PC-9 (cell line): ENCODE measurements at regions not wholly inside any gene's neighbourhood (a gene's known extent, or its start where the extent isn't known, plus 50 kb on each side); places are given as distances from the start of the nearest gene placed in this dataset.
A peak's percentile ranks its signal among the peaks of the same experiment; 100 is the strongest.
"Not testable (repeated sequence)": the region's sequence is repeated elsewhere in the genome, so short reads cannot be mapped to it uniquely, and the experiment has no call there.

ENCODE experiments used
- BruUV-seq: library from RNA; stranded (reverse); fragments of 400-500 nt; replicated peaks from 2 replicates; lab custom pipeline; 2021; lab: Mats Ljungman, UMichigan
- CTCF ChIA-PET: fragments of 300-600 bp; sonication (Branson Sonifier 250); formaldehyde crosslinking; loops from one replicate; lab custom pipeline; 2022; ENCODE audit warnings: antibody characterized with exemption; lab: Charles Lee
- POLR2A ChIA-PET: fragments of 300-600 bp; sonication (Branson Sonifier 250); formaldehyde crosslinking; loops from one replicate; lab custom pipeline; 2022; ENCODE audit warnings: antibody characterized with exemption; ENCODE audit not compliant: unreplicated experiment; lab: Charles Lee
- DNase-seq, 2 experiments: peaks; one replicate each; pipeline versions ENCODE4 v3.0.0 to v3.0.0-alpha.2; 2015 to 2022; ENCODE audit warnings: mixed read lengths in 1 of 2
- H2AFZ ChIP-seq: fragments of 200-600 bp; sonication (generic); 2 replicates; pipeline ENCODE4 v1.8.1; 2017; ENCODE audit warnings: antibody characterized with exemption
- H3F3A ChIP-seq: fragments of 200-600 bp; sonication (generic); 2 replicates; pipeline ENCODE4 v1.8.1; 2017; ENCODE audit warnings: antibody characterized with exemption, mild to moderate bottlenecking, low read depth; ENCODE audit not compliant: insufficient read depth
- H3K27ac ChIP-seq: fragments of 200-600 bp; sonication (generic); 2 replicates; pipeline ENCODE4 v1.6.1; 2016; ENCODE audit warnings: mixed run types
- H3K27me3 ChIP-seq: fragments of 200-600 bp; sonication (generic); 2 replicates; pipeline ENCODE4 v1.6.1; 2016; ENCODE audit warnings: low read depth, mixed run types; ENCODE audit not compliant: insufficient read depth
- H3K36me3 ChIP-seq: fragments of 200-600 bp; sonication (generic); 2 replicates; pipeline ENCODE4 v1.6.1; 2016; ENCODE audit warnings: low read depth, mixed run types
- H3K4me1 ChIP-seq: fragments of 200-600 bp; sonication (generic); replicated peaks from 2 replicates; pipeline ENCODE4 v1.6.1; 2016; ENCODE audit warnings: mixed run types; ENCODE audit not compliant: insufficient read depth
- H3K4me2 ChIP-seq: fragments of 200-600 bp; sonication (generic); 2 replicates; pipeline ENCODE4 v1.6.1; 2017; ENCODE audit warnings: mixed run types
- H3K4me3 ChIP-seq: fragments of 200-600 bp; sonication (generic); 2 replicates; pipeline ENCODE4 v1.6.1; 2016; ENCODE audit warnings: mixed run types
- H3K79me2 ChIP-seq: fragments of 200-600 bp; sonication (generic); 2 replicates; pipeline ENCODE4 v1.6.1; 2017; ENCODE audit warnings: low read depth, mixed run types
- H3K9me2 ChIP-seq: fragments of 200-600 bp; sonication (generic); 2 replicates; pipeline ENCODE4 v1.8.1; 2017; ENCODE audit warnings: mild to moderate bottlenecking; ENCODE audit not compliant: insufficient read depth
- H3K9me3 ChIP-seq: fragments of 200-600 bp; sonication (generic); 2 replicates; pipeline ENCODE4 v1.8.1; 2016; ENCODE audit warnings: low read depth; ENCODE audit not compliant: insufficient read depth
- H4K20me1 ChIP-seq: fragments of 200-600 bp; sonication (generic); 2 replicates; pipeline ENCODE4 v1.8.1; 2017; ENCODE audit not compliant: insufficient read depth
- CTCF ChIP-seq: fragments of 200-600 bp; sonication (generic); conservative IDR thresholded peaks from 2 replicates; pipeline ENCODE4 v1.6.1; 2017; ENCODE audit warnings: mixed run types, antibody characterized with exemption, mild to moderate bottlenecking, moderate library complexity
- EZH2 ChIP-seq: fragments of 200-600 bp; sonication (generic); IDR thresholded peaks from 2 replicates; pipeline ENCODE4 v1.8.0; 2017; ENCODE audit warnings: antibody characterized with exemption, low read depth
- intact Hi-C: fragments of 100-400 bp; cut with micrococcal nuclease; formaldehyde crosslinking; loops from one replicate; pipeline ENCODE4 v1.10.0; 2022; ENCODE audit not compliant: unreplicated experiment

- BruUV-seq: no TSS peak
- CTCF ChIA-PET: no interaction called here
- no peaks in the 10 kb centered on the region for H3K27me3 ChIP-seq
- no peak overlapping the region for H3K4me2 ChIP-seq
- no peaks in the 10 kb centered on the region for H3F3A ChIP-seq
- H2AFZ ChIP-seq: no peak overlapping the region
- POLR2A ChIA-PET: no interaction called here
- DNase-seq: no peak
- H3K79me2 ChIP-seq: no peaks in the 10 kb centered on the region
- H3K9me2 ChIP-seq: 0 out of 2 replicates have a peak, but pooled peaks cover 4% of the 10 kb centered on the region
- H3K27ac ChIP-seq: no peak overlapping the region
- intact Hi-C loops: no loop called here
- H3K36me3 ChIP-seq: no peaks in the 10 kb centered on the region
- no peaks in the 10 kb centered on the region for H3K4me1 ChIP-seq
- TF ChIP-seq EZH2 (no peak), CTCF (no peak)
- H3K9me3 ChIP-seq: 0 out of 2 replicates have a peak, but pooled peaks cover 4% of the 10 kb centered on the region
- no peak overlapping the region for H3K4me3 ChIP-seq
- no peaks in the 10 kb centered on the region for H4K20me1 ChIP-seq
These were observed 111.7 kb upstream of the DYNAP start for GRCh38 chr18:54479365-54479764.

DNA sequence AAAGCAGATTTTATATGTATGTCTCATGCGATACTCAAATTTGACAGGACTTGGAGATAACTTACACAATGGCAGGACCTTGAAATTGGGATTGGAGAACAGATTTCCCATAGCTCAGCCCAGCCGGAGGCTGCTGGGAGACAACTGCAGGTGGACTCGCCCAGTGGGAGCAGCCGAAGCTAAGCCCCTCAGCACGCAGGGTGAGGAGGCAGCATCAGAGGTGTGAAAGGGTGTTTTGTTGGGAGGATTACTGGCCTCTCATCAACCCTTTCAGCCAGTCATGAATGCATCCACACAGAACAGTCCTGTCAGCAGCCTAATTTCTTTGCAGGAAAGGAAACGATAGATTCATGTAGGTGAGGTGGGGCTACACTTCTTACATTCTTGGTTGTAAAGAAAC lies 110.4 kb upstream of the DYNAP start:
- H2AFZ ChIP-seq: no peak overlapping the region
- no peak overlapping the region for H3K4me2 ChIP-seq
- BruUV-seq: no TSS peak
- H3K4me3 ChIP-seq: no peak overlapping the region
- no peaks in the 10 kb centered on the region for H3K36me3 ChIP-seq
- ChIA-PET CTCF (no interaction called here), POLR2A (no interaction called here)
- no peak overlapping the region for H3K27ac ChIP-seq
- no peaks in the 10 kb centered on the region for H4K20me1 ChIP-seq
- H3K79me2 ChIP-seq: no peaks in the 10 kb centered on the region
- H3K9me3 ChIP-seq: 0 out of 2 replicates have a peak, but pooled peaks cover 4% of the 10 kb centered on the region
- no peaks in the 10 kb centered on the region for H3K27me3 ChIP-seq
- H3K4me1 ChIP-seq: no peaks in the 10 kb centered on the region
- intact Hi-C loops: no loop called here
- H3F3A ChIP-seq: no peaks in the 10 kb centered on the region
- TF ChIP-seq EZH2 (no peak), CTCF (no peak)
- 0 out of 2 replicates have a peak, but pooled peaks cover 4% of the 10 kb centered on the region for H3K9me2 ChIP-seq
- no peak for DNase-seq

DNA sequence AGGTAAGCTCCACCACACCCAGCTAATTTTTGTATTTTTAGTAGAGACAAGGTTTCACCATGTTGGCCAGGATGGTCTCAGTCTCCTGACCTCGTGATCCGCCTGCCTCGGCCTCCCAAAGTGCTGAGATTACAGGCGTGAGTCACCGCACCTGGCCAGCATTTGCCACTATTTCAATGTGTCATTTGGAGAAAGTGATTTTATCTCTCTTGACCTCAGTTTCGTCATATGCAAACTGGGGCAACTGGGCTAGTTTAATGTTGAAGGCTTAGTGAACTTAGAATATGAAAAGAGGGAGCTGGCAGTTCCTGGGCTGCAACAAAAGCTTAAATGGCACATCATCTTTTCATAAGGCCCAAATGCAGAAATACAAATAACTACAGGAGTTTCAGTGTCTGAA lies 88.6 kb upstream of the DYNAP start:
- H3K9me2 ChIP-seq, BruUV-seq, H2AFZ ChIP-seq, H3K4me1 ChIP-seq, H3K36me3 ChIP-seq, H3K27ac ChIP-seq, H3K9me3 ChIP-seq, H3K27me3 ChIP-seq, H3K79me2 ChIP-seq, intact Hi-C loops, H3F3A ChIP-seq, POLR2A ChIA-PET, H3K4me2 ChIP-seq, H4K20me1 ChIP-seq, H3K4me3 ChIP-seq, CTCF ChIA-PET: not testable (repeated sequence)
- peak; percentile 0 to 58 for DNase-seq
